Osteocyte (in vitro differentiated cells): ENCODE measurements at regions not wholly inside any gene's neighbourhood (a gene's known extent, or its start where the extent isn't known, plus 50 kb on each side); places are given as distances from the start of the nearest gene placed in this dataset.

ENCODE experiments used
- DNase-seq: peaks from one replicate; pipeline ENCODE4 v3.0.0; 2021; ENCODE audit warnings: mixed read lengths; ENCODE audit not compliant: unreplicated experiment; ENCODE audit errors: extremely low spot score
- H3K27ac Mint-ChIP-seq: one replicate; pipeline ENCODE4 v1.8.0; 2021; ENCODE audit warnings: mild to moderate bottlenecking, mixed read lengths; ENCODE audit not compliant: unreplicated experiment
- H3K27me3 Mint-ChIP-seq: one replicate; pipeline ENCODE4 v1.8.0; 2021; ENCODE audit warnings: mixed read lengths; ENCODE audit not compliant: unreplicated experiment
- H3K36me3 Mint-ChIP-seq: one replicate; pipeline ENCODE4 v1.8.0; 2021; ENCODE audit warnings: mixed read lengths; ENCODE audit not compliant: unreplicated experiment
- H3K4me1 Mint-ChIP-seq: one replicate; pipeline ENCODE4 v1.8.0; 2021; ENCODE audit warnings: mixed read lengths; ENCODE audit not compliant: unreplicated experiment
- H3K4me3 Mint-ChIP-seq: one replicate; pipeline ENCODE4 v1.8.0; 2021; ENCODE audit warnings: mild to moderate bottlenecking, moderate library complexity, mixed read lengths; ENCODE audit not compliant: unreplicated experiment
- H3K9me3 Mint-ChIP-seq: one replicate; pipeline ENCODE4 v1.8.0; 2021; ENCODE audit warnings: mixed read lengths; ENCODE audit not compliant: unreplicated experiment
- TF ChIP-seq, protein P1 (sequence below): fragments of 200-600 bp; sonication (generic); IDR thresholded peaks from 2 replicates; pipeline ENCODE4 v1.5.0; 2021; ENCODE audit warnings: antibody characterized with exemption, mild to moderate bottlenecking, moderate library complexity

DNA sequence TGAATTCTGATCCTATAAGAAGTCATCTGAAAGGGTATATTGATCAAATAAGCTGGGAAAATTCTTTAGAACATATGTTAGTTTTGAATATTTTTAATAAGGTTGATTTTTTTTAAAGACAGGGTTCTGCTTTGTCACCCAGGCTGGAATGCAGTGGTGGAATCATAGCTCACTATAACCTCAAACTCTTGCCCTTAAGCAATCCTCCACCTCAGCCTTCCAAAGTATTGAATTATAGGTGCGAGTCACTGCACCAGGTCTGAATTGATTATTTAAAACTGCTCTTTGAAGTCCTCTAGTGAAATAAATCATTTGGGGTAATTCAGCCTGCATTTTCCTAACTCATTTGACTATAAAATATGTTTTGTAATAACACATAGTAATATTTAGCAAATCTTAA, 812.3 kb downstream of the PDHA2 start:
- Mint-ChIP-seq H3K27ac (no peak overlapping the region), H3K4me3 (no peak overlapping the region), H3K4me1 (no peaks in the 10 kb centered on the region), H3K9me3 (no peaks in the 10 kb centered on the region), H3K36me3 (no peaks in the 10 kb centered on the region), H3K27me3 (no peaks in the 10 kb centered on the region)
- TF ChIP-seq, protein P1, sequence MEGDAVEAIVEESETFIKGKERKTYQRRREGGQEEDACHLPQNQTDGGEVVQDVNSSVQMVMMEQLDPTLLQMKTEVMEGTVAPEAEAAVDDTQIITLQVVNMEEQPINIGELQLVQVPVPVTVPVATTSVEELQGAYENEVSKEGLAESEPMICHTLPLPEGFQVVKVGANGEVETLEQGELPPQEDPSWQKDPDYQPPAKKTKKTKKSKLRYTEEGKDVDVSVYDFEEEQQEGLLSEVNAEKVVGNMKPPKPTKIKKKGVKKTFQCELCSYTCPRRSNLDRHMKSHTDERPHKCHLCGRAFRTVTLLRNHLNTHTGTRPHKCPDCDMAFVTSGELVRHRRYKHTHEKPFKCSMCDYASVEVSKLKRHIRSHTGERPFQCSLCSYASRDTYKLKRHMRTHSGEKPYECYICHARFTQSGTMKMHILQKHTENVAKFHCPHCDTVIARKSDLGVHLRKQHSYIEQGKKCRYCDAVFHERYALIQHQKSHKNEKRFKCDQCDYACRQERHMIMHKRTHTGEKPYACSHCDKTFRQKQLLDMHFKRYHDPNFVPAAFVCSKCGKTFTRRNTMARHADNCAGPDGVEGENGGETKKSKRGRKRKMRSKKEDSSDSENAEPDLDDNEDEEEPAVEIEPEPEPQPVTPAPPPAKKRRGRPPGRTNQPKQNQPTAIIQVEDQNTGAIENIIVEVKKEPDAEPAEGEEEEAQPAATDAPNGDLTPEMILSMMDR: no peak
- no peak for DNase-seq

DNA sequence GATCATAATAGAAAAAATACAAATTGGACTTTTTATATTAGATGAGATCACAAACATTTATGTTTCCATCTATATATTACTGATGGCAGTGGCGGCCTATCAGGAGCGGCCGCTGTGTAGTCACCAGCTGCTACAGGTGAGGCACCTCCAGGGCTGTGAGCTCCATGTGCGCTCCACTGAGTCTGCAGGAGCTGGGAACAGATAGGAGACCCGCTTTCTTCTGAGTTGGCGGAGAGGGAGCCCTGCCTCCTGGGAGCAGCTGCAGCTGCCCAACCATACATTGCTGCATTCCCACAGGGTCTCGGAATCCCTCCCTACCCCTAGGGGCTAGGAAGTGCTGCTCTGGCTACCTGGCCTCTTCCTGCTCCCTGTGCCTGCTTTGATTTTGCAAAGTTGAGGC, 812.9 kb downstream of the PDHA2 start:
- Mint-ChIP-seq H3K27me3 (no peaks in the 10 kb centered on the region), H3K4me1 (no peaks in the 10 kb centered on the region), H3K27ac (no peak overlapping the region), H3K36me3 (no peaks in the 10 kb centered on the region), H3K9me3 (no peaks in the 10 kb centered on the region), H3K4me3 (no peak overlapping the region)
- TF ChIP-seq, protein P1: no peak
- no peak for DNase-seq

DNA sequence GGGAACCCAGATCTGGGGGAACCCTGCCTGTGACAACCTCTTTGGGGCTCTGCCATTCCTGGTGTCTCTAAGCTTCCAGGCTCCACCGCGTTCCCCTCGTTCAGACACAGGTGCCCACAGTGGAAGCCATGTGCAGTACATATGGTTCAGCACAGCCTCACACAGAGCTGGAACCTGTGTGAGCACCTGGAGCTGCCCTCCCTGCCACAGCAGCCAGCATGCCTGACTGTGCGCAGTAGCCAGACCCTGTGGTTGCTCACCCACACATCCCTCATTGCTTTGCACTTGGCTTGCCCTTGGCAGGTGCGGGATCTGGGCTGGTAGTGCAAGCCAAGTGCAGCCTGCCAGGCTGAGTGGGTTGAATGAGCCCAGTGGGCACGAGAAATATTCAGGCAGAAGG, 814.2 kb downstream of the PDHA2 start:
- Mint-ChIP-seq H3K9me3 (no peaks in the 10 kb centered on the region), H3K27me3 (no peaks in the 10 kb centered on the region), H3K4me3 (no peak overlapping the region), H3K27ac (no peak overlapping the region), H3K36me3 (no peaks in the 10 kb centered on the region), H3K4me1 (no peaks in the 10 kb centered on the region)
- DNase-seq: no peak
- TF ChIP-seq, protein P1: no peak

DNA sequence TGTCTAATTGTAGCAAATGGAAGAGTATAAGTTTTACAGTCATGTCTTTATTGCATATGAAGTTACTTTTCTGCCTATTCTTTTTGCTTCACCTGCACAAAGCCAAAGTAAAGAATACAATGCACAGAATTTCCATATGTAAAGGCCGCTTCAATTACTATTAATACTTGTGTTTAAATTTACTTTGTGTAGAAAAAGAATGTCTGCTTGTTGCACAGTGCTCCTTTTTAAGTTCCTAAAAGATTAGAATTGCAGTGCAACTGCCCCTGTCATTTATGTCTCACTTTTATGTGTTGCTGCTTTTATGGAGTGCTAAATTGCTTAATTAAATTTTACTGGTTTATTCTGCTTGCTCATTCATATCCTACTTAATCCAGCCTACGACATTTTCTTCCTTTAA, 830.5 kb downstream of the PDHA2 start:
- H3K27ac Mint-ChIP-seq: no peak overlapping the region
- H3K27me3 Mint-ChIP-seq: peaks cover 13% of the 10 kb centered on the region
- TF ChIP-seq, protein P1: no peak
- H3K36me3 Mint-ChIP-seq: no peaks in the 10 kb centered on the region
- peaks cover 9% of the 10 kb centered on the region for H3K9me3 Mint-ChIP-seq
- H3K4me3 Mint-ChIP-seq: no peak overlapping the region
- H3K4me1 Mint-ChIP-seq: peaks cover 1% of the 10 kb centered on the region
- no peak for DNase-seq

DNA sequence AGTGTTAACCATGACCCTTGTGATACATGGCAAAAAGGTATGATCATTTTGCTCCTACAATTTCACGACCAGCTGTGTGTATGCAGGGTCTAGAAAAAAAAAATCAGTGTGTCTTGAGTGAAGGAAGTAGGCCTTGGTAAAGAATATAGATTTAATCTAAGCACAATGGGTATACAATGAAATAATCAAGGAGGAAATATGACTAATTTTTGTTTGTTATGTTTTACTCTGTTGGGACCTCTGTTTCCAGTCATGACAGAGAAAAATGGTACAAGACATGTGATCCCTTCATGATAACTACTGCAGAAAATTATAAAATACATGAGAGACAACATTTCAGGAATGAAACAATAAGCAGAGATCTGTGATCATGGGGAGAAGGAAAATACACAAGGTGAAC, 835.5 kb downstream of the PDHA2 start:
- H3K27me3 Mint-ChIP-seq: no peaks in the 10 kb centered on the region
- peaks cover 9% of the 10 kb centered on the region for H3K9me3 Mint-ChIP-seq
- no peak overlapping the region for H3K4me3 Mint-ChIP-seq
- no peak overlapping the region for H3K27ac Mint-ChIP-seq
- H3K4me1 Mint-ChIP-seq: peaks cover 15% of the 10 kb centered on the region
- no peaks in the 10 kb centered on the region for H3K36me3 Mint-ChIP-seq
- TF ChIP-seq, protein P1: no peak
- DNase-seq: no peak
